Endodermal cell (in vitro differentiated cells): ENCODE measurements at regions not wholly inside any gene's neighbourhood (a gene's known extent, or its start where the extent isn't known, plus 50 kb on each side); places are given as distances from the start of the nearest gene placed in this dataset.

Source experiments
- DNase-seq: peaks from one replicate; pipeline ENCODE4 v3.0.0-alpha.2; 2017
- H3K27ac ChIP-seq: 2 replicates; pipeline ENCODE4 v1.5.1; 2013; ENCODE audit warnings: mild to moderate bottlenecking, low read depth, low read length, moderate library complexity
- H3K27me3 ChIP-seq: 2 replicates; pipeline ENCODE4 v1.6.1; 2013; ENCODE audit warnings: mild to moderate bottlenecking, low read length, moderate library complexity; ENCODE audit not compliant: insufficient read depth, control insufficient read depth, poor library complexity, severe bottlenecking
- H3K36me3 ChIP-seq: 2 replicates; pipeline ENCODE4 v1.7.0; 2013; ENCODE audit warnings: mild to moderate bottlenecking, low read length, moderate library complexity; ENCODE audit not compliant: control insufficient read depth, insufficient read depth
- H3K4me1 ChIP-seq: one replicate; pipeline ENCODE4 v1.7.0; 2013; ENCODE audit warnings: low read length; ENCODE audit not compliant: control insufficient read depth, insufficient read depth
- H3K4me3 ChIP-seq: 2 replicates; pipeline ENCODE4 v1.5.1; 2013; ENCODE audit warnings: mild to moderate bottlenecking, low read length, moderate library complexity
- H3K9ac ChIP-seq: 2 replicates; pipeline ENCODE4 v1.6.1; 2013; ENCODE audit warnings: mild to moderate bottlenecking, low read length, moderate library complexity; ENCODE audit not compliant: poor library complexity, severe bottlenecking; ENCODE audit errors: extremely low read depth
- H3K9me3 ChIP-seq: 2 replicates; pipeline ENCODE4 v1.6.1; 2013; ENCODE audit warnings: mild to moderate bottlenecking, low read length, moderate library complexity; ENCODE audit not compliant: control insufficient read depth
- H3K27ac Mint-ChIP-seq: 2 replicates; pipeline ENCODE4 v1.8.0; 2020; ENCODE audit warnings: mixed read lengths
- H3K27me3 Mint-ChIP-seq: 2 replicates; pipeline ENCODE4 v1.8.0; 2021; ENCODE audit warnings: mild to moderate bottlenecking, mixed read lengths; ENCODE audit not compliant: insufficient read depth
- H3K36me3 Mint-ChIP-seq: 2 replicates; pipeline ENCODE4 v1.8.0; 2020; ENCODE audit warnings: low read depth, mixed read lengths
- H3K4me1 Mint-ChIP-seq: 2 replicates; pipeline ENCODE4 v1.8.0; 2020; ENCODE audit warnings: mixed read lengths
- H3K4me3 Mint-ChIP-seq: 2 replicates; pipeline ENCODE4 v1.8.0; 2020; ENCODE audit warnings: mild to moderate bottlenecking, moderate library complexity, mixed read lengths
- H3K9me3 Mint-ChIP-seq: 2 replicates; pipeline ENCODE4 v1.8.0; 2020; ENCODE audit warnings: mild to moderate bottlenecking, mixed read lengths
- WGBS, 2 experiments: methylation state at CpG; one replicate each; pipeline versions ENCODE4 v1.1.5 to v1.1.7; 2013; ENCODE audit warnings: missing lambda C conversion rate in 2 of 2, mixed read lengths in 1 of 2; ENCODE audit not compliant: insufficient coverage in 1 of 2, insufficient read length in 1 of 2; 5-methylcytosine and 5-hydroxymethylcytosine counted together
- TF ChIP-seq, protein P1 (sequence below): fragments of 200-600 bp; sonication (generic); conservative IDR thresholded peaks from 2 replicates; pipeline ENCODE4 v1.5.0; 2021; ENCODE audit warnings: antibody characterized with exemption, mild to moderate bottlenecking

DNA sequence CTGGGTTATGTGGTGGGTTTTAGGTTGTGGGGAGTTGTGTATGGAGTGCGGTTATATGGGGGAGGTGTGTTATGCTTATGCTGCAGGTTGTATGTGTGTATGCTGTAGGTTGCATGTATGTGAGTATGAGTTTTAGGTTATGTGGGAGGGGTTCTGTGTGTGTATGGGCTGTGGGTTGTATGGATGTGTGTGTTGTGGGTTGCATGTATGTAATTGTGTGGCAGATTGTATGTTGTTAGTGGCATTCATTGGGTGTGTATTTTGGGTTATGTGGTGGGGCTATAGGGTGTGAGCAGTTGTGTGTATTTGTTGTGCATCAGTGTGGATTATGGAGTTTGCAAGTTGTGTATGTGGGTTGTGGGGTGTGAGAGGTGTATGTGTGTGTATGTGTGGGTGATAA lies 277.4 kb downstream of the NPIPA8 start:
- Mint-ChIP-seq H3K27ac (no peak overlapping the region), H3K9me3 (no peaks in the 10 kb centered on the region), H3K4me3 (no peak overlapping the region), H3K4me1 (peaks cover 2% of the 10 kb centered on the region), H3K36me3 (no peaks in the 10 kb centered on the region), H3K27me3 (peaks cover 3% of the 10 kb centered on the region)
- no peaks in the 10 kb centered on the region for H3K9me3 ChIP-seq
- no peaks in the 10 kb centered on the region for H3K36me3 ChIP-seq
- DNase-seq = no peak
- H3K27ac ChIP-seq = no peak overlapping the region
- 97% methylated on average over 1 of the region's 1 CpG; no CpG with 5 or more reads in 1 of the 2 experiments for WGBS, 2 experiments
- TF ChIP-seq, protein P1, sequence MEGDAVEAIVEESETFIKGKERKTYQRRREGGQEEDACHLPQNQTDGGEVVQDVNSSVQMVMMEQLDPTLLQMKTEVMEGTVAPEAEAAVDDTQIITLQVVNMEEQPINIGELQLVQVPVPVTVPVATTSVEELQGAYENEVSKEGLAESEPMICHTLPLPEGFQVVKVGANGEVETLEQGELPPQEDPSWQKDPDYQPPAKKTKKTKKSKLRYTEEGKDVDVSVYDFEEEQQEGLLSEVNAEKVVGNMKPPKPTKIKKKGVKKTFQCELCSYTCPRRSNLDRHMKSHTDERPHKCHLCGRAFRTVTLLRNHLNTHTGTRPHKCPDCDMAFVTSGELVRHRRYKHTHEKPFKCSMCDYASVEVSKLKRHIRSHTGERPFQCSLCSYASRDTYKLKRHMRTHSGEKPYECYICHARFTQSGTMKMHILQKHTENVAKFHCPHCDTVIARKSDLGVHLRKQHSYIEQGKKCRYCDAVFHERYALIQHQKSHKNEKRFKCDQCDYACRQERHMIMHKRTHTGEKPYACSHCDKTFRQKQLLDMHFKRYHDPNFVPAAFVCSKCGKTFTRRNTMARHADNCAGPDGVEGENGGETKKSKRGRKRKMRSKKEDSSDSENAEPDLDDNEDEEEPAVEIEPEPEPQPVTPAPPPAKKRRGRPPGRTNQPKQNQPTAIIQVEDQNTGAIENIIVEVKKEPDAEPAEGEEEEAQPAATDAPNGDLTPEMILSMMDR = no peak
- no peak overlapping the region for H3K9ac ChIP-seq
- no peaks in the 10 kb centered on the region for H3K27me3 ChIP-seq
- H3K4me3 ChIP-seq = no peak overlapping the region
- no peaks in the 10 kb centered on the region for H3K4me1 ChIP-seq

DNA sequence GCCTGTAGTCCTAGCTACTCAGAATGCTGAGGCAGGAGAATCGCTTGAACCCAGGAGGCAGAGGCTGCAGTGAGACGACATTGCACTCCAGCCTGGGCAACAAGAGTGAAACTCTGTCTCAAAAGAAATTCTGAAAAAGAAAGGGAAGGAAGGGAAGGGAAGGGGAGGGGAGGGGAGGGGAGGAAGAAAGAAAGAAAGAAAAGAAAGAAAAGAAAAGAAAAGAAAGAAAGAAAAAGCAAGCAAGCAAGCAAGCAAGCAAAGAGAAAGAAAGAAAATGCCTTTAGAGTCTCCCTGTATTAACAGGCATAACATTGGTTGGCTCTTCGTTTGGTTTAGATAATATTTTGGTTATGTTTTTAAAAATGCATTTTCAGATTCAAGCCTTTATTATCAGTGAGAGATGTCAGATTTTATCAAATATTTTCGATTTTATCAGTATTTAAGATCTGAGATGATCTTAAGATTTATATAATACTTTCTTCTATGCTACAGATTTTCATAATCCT lies 281.1 kb downstream of the NPIPA8 start:
- Mint-ChIP-seq H3K4me3 (no peak overlapping the region), H3K9me3 (no peaks in the 10 kb centered on the region), H3K4me1 (peaks cover 2% of the 10 kb centered on the region), H3K27me3 (peaks cover 9% of the 10 kb centered on the region), H3K36me3 (no peaks in the 10 kb centered on the region), H3K27ac (no peak overlapping the region)
- H3K27me3 ChIP-seq = no peaks in the 10 kb centered on the region
- TF ChIP-seq, protein P1 = no peak
- H3K27ac ChIP-seq = no peak overlapping the region
- H3K9me3 ChIP-seq = no peaks in the 10 kb centered on the region
- DNase-seq = no peak
- H3K36me3 ChIP-seq = no peaks in the 10 kb centered on the region
- no peak overlapping the region for H3K9ac ChIP-seq
- 83 to 94% methylated on average over 2 to 3 of the region's 4 CpGs for WGBS, 2 experiments
- H3K4me1 ChIP-seq = no peaks in the 10 kb centered on the region
- H3K4me3 ChIP-seq = no peak overlapping the region

DNA sequence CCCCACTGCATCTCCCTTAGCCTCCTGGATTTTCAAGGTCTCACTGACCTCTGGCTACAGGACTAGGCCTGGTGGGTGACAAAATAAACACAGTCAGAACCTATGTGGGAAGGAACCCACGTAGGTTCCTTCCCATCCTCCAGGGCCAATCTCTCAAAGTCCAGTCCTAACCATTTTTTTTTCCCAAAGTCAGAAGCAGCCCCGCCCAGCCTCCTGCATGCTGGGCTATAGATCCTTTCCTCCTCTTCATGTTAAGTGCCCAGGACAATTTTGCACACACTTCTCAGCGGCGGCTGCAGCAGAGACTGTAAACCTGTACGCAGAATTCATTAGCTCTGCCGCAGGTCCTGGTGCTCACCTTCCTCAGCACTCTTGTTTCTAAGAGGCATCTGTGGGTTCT lies 285.8 kb downstream of the NPIPA8 start:
- H3K4me3 ChIP-seq = no peak overlapping the region
- no peak overlapping the region for H3K27ac ChIP-seq
- TF ChIP-seq, protein P1 = no peak
- no peaks in the 10 kb centered on the region for H3K4me1 ChIP-seq
- peaks cover 23% of the 10 kb centered on the region for H3K27me3 Mint-ChIP-seq
- H3K4me3 Mint-ChIP-seq = no peak overlapping the region
- no peak overlapping the region for H3K27ac Mint-ChIP-seq
- H3K27me3 ChIP-seq = no peaks in the 10 kb centered on the region
- no peaks in the 10 kb centered on the region for H3K4me1 Mint-ChIP-seq
- no peaks in the 10 kb centered on the region for H3K36me3 ChIP-seq
- no peaks in the 10 kb centered on the region for H3K9me3 Mint-ChIP-seq
- 90 to 100% methylated on average over 3 to 6 of the region's 6 CpGs for WGBS, 2 experiments
- no peak overlapping the region for H3K9ac ChIP-seq
- DNase-seq = no peak
- no peaks in the 10 kb centered on the region for H3K36me3 Mint-ChIP-seq
- H3K9me3 ChIP-seq = no peaks in the 10 kb centered on the region
